Mammary epithelial cell (primary cell): ENCODE measurements at regions not wholly inside any gene's neighbourhood (a gene's known extent, or its start where the extent isn't known, plus 50 kb on each side); places are given as distances from the start of the nearest gene placed in this dataset.

Experiments
- CTCF ChIP-seq, 2 donors: IDR thresholded peaks in 1 of 2; conservative IDR thresholded peaks in 1 of 2; 2 replicates each; pipeline ENCODE4 v1.5.1; 2011 to 2012; ENCODE audit warnings: inconsistent platforms in 2 of 2, low read length in 2 of 2, mild to moderate bottlenecking in 2 of 2, control low read depth in 1 of 2, low read depth in 1 of 2; ENCODE audit not compliant: insufficient read depth in 1 of 2; ENCODE audit errors: extremely low read depth in 1 of 2
- EZH2 ChIP-seq: IDR thresholded peaks from 2 replicates; pipeline ENCODE4 v1.6.1; 2012; ENCODE audit warnings: low read length, inconsistent platforms, borderline replicate concordance

- TF ChIP-seq CTCF (conservative IDR thresholded peaks at IDR 0.05 in 1 of 2, IDR thresholded peaks at IDR 0.05 in 1 of 2; ENCODE audit: extremely low read depth in 1 of 2, insufficient read depth in 1 of 2, low read depth in 1 of 2, low read length in 2 of 2) = no peak
- no peak for TF ChIP-seq EZH2
These were observed 160.0 kb upstream of the PDE5A start for GRCh38 chr4:119788349-119789266.
